IPS-20b (cell line): ENCODE measurements at regions not wholly inside any gene's neighbourhood (a gene's known extent, or its start where the extent isn't known, plus 50 kb on each side); places are given as distances from the start of the nearest gene placed in this dataset.

ENCODE experiments used
- H3K27ac ChIP-seq: one replicate; pipeline ENCODE4 v1.5.1; 2013; ENCODE audit warnings: low read length
- H3K27me3 ChIP-seq: 2 replicates; pipeline ENCODE4 v1.6.1; 2013; ENCODE audit warnings: mild to moderate bottlenecking, low read length, inconsistent platforms; ENCODE audit not compliant: insufficient read depth
- H3K36me3 ChIP-seq: 2 replicates; pipeline ENCODE4 v1.6.1; 2013; ENCODE audit warnings: low read depth, mild to moderate bottlenecking, inconsistent platforms, low read length, moderate library complexity; ENCODE audit not compliant: insufficient read depth
- H3K4me1 ChIP-seq: 2 replicates; pipeline ENCODE4 v1.6.1; 2013; ENCODE audit warnings: mild to moderate bottlenecking, control low read depth, inconsistent platforms, low read length, moderate library complexity; ENCODE audit not compliant: insufficient read depth
- H3K4me3 ChIP-seq: 2 replicates; pipeline ENCODE4 v1.5.1; 2013; ENCODE audit warnings: mild to moderate bottlenecking, low read length, inconsistent platforms
- H3K9ac ChIP-seq: 2 replicates; pipeline ENCODE4 v1.6.1; 2013; ENCODE audit warnings: low read depth, mild to moderate bottlenecking, inconsistent platforms, low read length, moderate library complexity
- H3K9me3 ChIP-seq: 2 replicates; pipeline ENCODE4 v1.6.1; 2013; ENCODE audit warnings: mild to moderate bottlenecking, low read depth, low read length, inconsistent platforms; ENCODE audit not compliant: insufficient read depth

DNA sequence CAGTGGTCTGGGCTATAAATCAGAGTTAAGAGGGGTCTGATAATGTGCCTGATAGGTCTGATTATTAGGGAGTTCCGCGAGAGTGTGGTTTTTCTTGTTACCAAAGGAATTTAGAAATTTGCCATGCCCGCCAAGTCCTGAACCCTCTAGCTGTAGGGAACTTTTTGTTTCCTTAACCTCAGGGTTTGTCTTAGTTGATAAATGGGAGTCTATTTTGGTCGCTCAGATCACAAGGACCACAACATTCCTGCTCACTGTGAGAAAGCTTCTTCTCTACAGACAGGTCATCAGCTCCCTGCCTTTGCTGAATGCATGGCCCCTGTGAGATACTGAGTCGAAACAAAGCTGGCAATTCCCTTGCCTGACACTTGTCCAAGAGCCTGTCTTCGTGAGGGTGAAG is 497.8 kb downstream of the HS3ST4 start:
- H3K27ac ChIP-seq = no peak overlapping the region
- no peaks in the 10 kb centered on the region for H3K36me3 ChIP-seq
- H3K9me3 ChIP-seq = no peaks in the 10 kb centered on the region
- H3K27me3 ChIP-seq = no peaks in the 10 kb centered on the region
- no peak overlapping the region for H3K9ac ChIP-seq
- H3K4me3 ChIP-seq = no peak overlapping the region
- H3K4me1 ChIP-seq = no peaks in the 10 kb centered on the region

DNA sequence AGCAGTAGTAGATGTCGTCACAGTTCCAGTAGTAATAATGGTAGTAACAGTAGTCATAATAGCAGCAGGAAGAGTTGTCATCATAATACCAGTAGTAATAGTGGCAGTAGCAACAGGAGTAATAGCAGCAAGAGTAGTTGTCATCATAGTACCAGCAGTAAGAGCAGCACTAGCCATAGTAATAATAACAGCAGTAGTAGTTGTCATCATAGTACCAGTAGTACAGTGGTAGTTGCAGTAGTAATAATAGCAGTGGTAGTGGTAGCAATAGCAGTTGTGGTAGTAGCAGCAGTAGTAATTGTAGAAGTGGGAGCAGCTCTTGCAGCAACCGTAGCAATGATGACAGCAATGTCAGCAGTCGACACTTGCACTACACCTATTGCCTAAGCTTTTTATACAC is 502.8 kb downstream of the HS3ST4 start:
- Histone ChIP-seq H3K4me1 (no peaks in the 10 kb centered on the region), H3K4me3 (no peak overlapping the region), H3K27ac (no peak overlapping the region), H3K9ac (no peak overlapping the region), H3K27me3 (no peaks in the 10 kb centered on the region), H3K36me3 (no peaks in the 10 kb centered on the region), H3K9me3 (no peaks in the 10 kb centered on the region)

DNA sequence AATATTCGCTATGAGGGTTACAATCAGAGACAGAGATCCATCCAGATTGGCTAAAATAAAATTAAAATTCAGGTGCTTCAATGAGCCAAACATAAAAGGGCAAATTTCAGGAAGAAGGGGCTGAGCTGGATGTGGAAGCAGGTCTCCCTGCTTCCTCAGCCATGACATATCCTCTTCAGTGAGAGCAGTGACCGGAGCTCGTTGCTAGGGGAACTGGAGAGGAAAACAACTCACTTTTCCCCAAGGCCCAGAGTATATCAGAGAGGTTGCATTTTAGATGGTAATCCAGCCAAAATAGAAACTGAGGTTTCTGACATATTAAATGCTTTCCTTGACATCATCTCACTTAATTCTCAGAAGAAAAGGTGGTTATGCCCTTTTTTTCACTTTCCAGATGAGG is 503.5 kb downstream of the HS3ST4 start:
- Histone ChIP-seq H3K27me3 (no peaks in the 10 kb centered on the region), H3K9ac (no peak overlapping the region), H3K9me3 (no peaks in the 10 kb centered on the region), H3K36me3 (no peaks in the 10 kb centered on the region), H3K4me1 (no peaks in the 10 kb centered on the region), H3K4me3 (no peak overlapping the region), H3K27ac (no peak overlapping the region)

DNA sequence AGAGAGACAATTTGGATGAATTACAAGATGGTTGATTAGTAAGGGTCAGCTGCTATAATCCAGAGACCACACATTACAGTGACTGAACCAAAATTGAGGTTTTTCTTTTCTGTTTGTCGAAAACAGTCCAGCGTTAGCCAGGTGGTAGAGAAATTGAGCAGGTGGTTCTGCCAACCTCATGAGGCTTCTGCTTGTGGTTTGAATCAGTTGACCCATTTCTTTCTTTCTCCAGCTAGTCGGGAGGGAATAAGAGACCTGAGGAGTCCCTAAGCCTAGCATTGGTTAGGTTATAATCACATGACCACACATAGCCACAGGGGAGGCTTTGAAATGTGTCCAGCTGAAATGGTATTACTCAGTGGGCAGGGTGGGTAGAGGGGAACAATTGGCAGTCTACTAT is 504.6 kb downstream of the HS3ST4 start:
- Histone ChIP-seq H3K36me3 (no peaks in the 10 kb centered on the region), H3K9me3 (no peaks in the 10 kb centered on the region), H3K27me3 (no peaks in the 10 kb centered on the region), H3K9ac (no peak overlapping the region), H3K4me3 (no peak overlapping the region), H3K4me1 (no peaks in the 10 kb centered on the region), H3K27ac (no peak overlapping the region)

DNA sequence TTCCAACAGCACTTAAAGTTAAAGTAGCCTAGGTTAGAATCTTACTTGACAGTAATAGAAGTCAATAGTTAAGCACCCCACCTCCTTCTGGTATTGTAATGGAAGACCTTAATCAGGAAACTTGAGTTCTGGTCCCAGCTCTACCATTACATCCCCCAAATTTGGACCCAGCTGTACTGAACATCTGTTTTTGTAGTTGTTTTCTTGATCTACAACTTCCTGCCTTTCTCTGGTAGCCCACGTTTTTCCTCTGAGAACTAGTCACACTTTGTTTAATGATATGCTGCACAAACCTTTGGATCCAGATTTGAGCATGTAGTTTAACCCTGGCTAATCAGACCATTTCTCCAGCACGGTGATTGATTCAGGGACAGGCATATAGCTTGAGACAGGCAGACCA is 505.0 kb downstream of the HS3ST4 start:
- Histone ChIP-seq H3K36me3 (no peaks in the 10 kb centered on the region), H3K27me3 (no peaks in the 10 kb centered on the region), H3K4me3 (no peak overlapping the region), H3K27ac (no peak overlapping the region), H3K4me1 (no peaks in the 10 kb centered on the region), H3K9ac (no peak overlapping the region), H3K9me3 (no peaks in the 10 kb centered on the region)

DNA sequence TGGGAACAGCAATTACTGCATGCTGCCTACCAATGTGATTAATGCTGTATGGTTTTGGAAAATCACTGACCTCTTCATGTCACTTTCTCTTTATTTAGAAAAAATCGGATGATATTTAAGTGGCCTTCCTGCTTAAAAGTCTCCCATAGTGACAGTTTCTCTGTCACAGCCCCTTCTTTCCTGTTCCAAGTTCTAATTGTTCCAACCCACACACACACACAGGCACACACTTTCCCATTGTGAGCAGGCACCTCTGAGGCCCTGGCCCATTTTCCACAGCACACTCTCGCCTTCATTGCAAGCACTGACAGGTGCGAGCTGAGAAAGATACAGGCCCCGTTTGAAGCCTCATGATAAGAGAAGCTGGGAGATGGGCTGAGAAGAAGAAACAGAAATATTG is 505.9 kb downstream of the HS3ST4 start:
- H3K9ac ChIP-seq = no peak overlapping the region

DNA sequence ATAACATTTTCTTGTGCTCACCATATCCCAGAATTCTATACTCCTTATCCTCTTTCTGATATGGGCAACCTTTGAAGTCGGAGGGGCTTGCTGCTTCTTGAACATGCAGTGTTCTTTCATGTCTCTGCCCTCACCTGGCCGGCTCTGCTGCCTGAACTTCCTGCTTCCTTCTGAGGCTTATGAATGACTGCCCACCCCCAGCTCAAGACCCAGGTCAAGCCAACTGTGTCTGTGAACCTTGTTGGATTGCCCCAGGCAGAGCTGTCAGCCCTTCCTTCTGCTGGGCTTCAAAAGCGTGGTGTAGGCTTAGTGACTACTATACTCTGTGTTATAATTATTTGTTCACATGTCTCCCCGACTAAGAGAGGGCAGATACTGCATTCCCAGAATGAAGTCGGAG is 506.5 kb downstream of the HS3ST4 start:
- no peaks in the 10 kb centered on the region for H3K4me1 ChIP-seq
- no peaks in the 10 kb centered on the region for H3K36me3 ChIP-seq
- no peak overlapping the region for H3K27ac ChIP-seq
- H3K4me3 ChIP-seq = no peak overlapping the region
- no peaks in the 10 kb centered on the region for H3K27me3 ChIP-seq
- no peaks in the 10 kb centered on the region for H3K9me3 ChIP-seq
- no peak overlapping the region for H3K9ac ChIP-seq

More for the DNA sequence above, 505.9 kb downstream of the HS3ST4 start:
- Histone ChIP-seq H3K4me3 (no peak overlapping the region), H3K27me3 (no peaks in the 10 kb centered on the region), H3K9me3 (no peaks in the 10 kb centered on the region), H3K4me1 (no peaks in the 10 kb centered on the region), H3K36me3 (no peaks in the 10 kb centered on the region), H3K27ac (no peak overlapping the region)

DNA sequence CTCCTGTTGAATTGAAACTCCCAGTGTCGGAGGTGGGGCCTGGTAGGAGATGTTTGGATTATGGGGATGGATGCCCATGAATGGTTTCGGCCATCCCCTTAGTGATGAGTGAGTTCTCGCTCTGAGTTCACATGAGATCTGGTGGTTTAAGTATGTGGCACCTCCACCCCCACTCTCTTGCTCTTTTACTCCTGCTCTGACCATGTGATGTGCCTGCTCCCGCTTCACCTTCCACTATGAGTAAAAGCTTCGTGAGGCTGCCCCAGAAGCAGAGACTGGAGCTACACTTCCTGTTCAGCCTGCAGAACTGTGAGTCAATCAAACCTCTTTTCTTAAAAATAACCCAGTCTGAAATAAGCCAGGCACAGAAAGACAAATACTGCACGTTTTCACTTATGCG is 512.4 kb downstream of the HS3ST4 start:
- H3K9ac ChIP-seq = no peak overlapping the region
- no peak overlapping the region for H3K27ac ChIP-seq
- no peak overlapping the region for H3K4me3 ChIP-seq
- no peaks in the 10 kb centered on the region for H3K36me3 ChIP-seq
- no peaks in the 10 kb centered on the region; the same call in 1 of the 2 replicates for H3K9me3 ChIP-seq
- peaks cover 13% of the 10 kb centered on the region for H3K4me1 ChIP-seq
- no peaks in the 10 kb centered on the region for H3K27me3 ChIP-seq

DNA sequence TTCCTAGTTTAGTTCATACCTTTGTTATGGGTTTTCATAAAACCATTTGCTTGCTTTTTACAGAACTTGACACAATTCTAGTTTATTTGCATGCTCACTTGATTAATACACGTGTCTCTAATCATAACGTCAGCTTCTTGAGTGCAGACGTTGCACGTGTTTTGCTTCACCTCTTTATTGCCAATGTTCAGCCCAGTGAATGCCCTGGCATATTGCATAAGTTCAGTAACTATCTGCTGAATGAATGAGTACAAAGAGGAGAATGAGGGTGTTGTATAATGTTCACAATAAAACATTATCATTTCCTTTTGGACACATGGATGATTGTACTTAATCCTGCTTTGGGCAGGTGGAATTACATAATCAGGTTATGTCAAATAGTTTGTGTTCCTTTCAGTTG is 519.8 kb downstream of the HS3ST4 start:
- no peak overlapping the region for H3K27ac ChIP-seq
- H3K9me3 ChIP-seq = no peaks in the 10 kb centered on the region; the same call in 1 of the 2 replicates
- H3K4me1 ChIP-seq = peaks cover 17% of the 10 kb centered on the region
- H3K27me3 ChIP-seq = no peaks in the 10 kb centered on the region
- H3K36me3 ChIP-seq = no peaks in the 10 kb centered on the region
- no peak overlapping the region for H3K9ac ChIP-seq
- no peak overlapping the region for H3K4me3 ChIP-seq

DNA sequence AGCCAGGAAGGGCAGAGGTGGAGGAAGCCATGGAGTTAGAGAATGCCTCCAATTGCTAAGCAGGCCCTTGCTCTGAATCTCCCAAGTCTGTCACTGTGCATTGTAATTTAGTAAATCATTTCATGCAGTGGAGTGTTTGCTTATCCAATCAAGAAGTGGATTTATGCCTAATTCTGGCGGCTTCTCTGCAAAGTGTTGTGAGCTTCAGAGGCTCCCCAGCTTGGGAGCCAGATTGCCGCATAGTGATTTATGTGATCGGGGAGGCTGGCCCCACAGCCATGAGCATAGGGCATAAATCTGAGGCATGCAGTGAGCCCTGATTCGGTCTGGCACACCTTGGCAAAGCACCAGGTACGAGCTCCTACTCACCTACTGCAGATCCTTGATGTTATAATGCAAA is 520.8 kb downstream of the HS3ST4 start:
- H3K4me1 ChIP-seq = peaks cover 21% of the 10 kb centered on the region
- no peak overlapping the region for H3K27ac ChIP-seq
- no peak overlapping the region for H3K4me3 ChIP-seq
- H3K9ac ChIP-seq = no peak overlapping the region
- H3K9me3 ChIP-seq = no peaks in the 10 kb centered on the region; the same call in 1 of the 2 replicates
- no peaks in the 10 kb centered on the region for H3K27me3 ChIP-seq
- no peaks in the 10 kb centered on the region for H3K36me3 ChIP-seq

DNA sequence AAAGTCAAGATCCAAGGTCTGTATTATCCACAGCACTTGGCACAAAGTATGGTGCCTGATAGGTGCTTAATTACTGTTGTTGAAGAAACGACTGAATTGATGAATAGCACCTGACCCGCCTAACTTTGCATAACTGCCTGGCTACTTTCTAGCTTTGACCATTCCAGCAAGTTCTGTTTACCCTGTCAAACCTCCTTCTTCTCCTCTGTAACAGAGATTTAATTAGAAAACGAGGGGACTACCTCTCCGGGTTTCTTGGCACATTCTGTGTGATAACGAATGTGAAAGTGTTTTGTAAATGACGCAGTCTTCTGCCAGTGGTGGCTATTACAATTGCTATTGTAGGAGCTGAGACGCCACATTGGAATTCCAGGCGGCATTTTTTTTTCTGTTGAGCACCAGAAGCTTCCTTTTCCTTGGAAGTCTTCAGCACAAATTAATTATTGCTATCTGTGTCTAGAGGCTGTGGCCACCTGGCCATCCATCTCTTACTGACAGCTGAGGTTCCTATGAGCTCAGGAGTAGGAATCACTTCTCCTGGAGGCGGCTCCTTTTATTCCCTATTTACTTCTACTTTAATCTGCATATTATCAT is 522.9 kb downstream of the HS3ST4 start:
- Histone ChIP-seq H3K4me1 (peaks cover 35% of the 10 kb centered on the region), H3K27ac (no peak overlapping the region), H3K9me3 (no peaks in the 10 kb centered on the region), H3K4me3 (no peak overlapping the region), H3K36me3 (no peaks in the 10 kb centered on the region), H3K9ac (no peak overlapping the region), H3K27me3 (no peaks in the 10 kb centered on the region)

DNA sequence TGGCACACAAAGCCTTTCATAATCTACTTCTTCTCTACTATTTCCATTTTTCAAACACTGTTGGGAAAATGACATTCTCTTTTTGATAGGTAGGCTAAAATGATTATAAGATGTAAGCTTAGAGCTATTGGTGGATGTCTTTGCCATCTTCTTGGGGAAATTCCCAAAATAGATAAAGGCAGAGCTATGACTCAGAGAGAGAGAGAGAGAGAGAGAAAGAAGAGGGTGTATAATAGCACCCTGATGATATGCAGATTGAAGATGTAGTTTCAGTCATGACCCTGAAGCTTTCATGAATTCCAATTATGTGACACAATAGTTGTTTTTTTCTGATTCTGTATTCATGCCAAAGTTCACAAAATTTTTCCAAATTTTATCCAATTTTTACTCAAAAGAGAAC is 529.1 kb downstream of the HS3ST4 start:
- Histone ChIP-seq H3K27ac (peak overlapping the region; percentile 77), H3K4me3 (peak overlapping the region; percentile 49), H3K36me3 (no peaks in the 10 kb centered on the region), H3K9me3 (no peaks in the 10 kb centered on the region), H3K27me3 (no peaks in the 10 kb centered on the region), H3K4me1 (peaks cover 48% of the 10 kb centered on the region), H3K9ac (peak overlapping the region; percentile 69; the same call in 1 of the 2 replicates)
